Thyroid gland (tissue), 4 donors: ENCODE measurements at regions not wholly inside any gene's neighbourhood (a gene's known extent, or its start where the extent isn't known, plus 50 kb on each side); places are given as distances from the start of the nearest gene placed in this dataset.

ENCODE experiments used
- DNase-seq, 2 donors: peaks; one replicate each; pipeline ENCODE4 v3.0.0-alpha.2; 2019
- H3K27ac ChIP-seq, 3 donors: fragments of 200-600 bp; sonication (generic); 1 replicate in 2 of 3; 2 replicates in 1 of 3; pipeline ENCODE4 v1.5.1; 2016 to 2019; ENCODE audit warnings: mild to moderate bottlenecking in 1 of 3, moderate library complexity in 1 of 3
- H3K27me3 ChIP-seq: fragments of 200-600 bp; sonication (generic); one replicate; pipeline ENCODE4 v1.5.1; 2019
- H3K36me3 ChIP-seq, 2 donors: fragments of 200-600 bp; sonication (generic); one replicate each; pipeline ENCODE4 v1.5.1; 2016 to 2019
- H3K4me1 ChIP-seq, 2 donors: fragments of 200-600 bp; sonication (generic); one replicate each; pipeline ENCODE4 v1.5.1; 2017 to 2019
- H3K4me3 ChIP-seq, 3 donors: fragments of 200-600 bp; sonication (generic); replicated peaks in 1 of 3; 1 replicate in 2 of 3; 2 replicates in 1 of 3; pipeline ENCODE4 v1.5.1; 2016; ENCODE audit warnings: mild to moderate bottlenecking in 1 of 3
- H3K9me3 ChIP-seq: fragments of 200-600 bp; sonication (generic); one replicate; pipeline ENCODE4 v1.5.1; 2017
- CTCF ChIP-seq, 6 experiments: fragments of 200-600 bp in 3 of 6; fragments of 450-650 bp in 3 of 6; sonication (generic) in 3 of 6; IDR thresholded peaks; one replicate each; pipeline ENCODE4 v1.5.1; 2016 to 2019; ENCODE audit warnings: antibody characterized with exemption in 6 of 6, mild to moderate bottlenecking in 2 of 6, inconsistent platforms in 1 of 6, moderate library complexity in 1 of 6
- POLR2A ChIP-seq, 2 donors: fragments of 450-650 bp; IDR thresholded peaks; one replicate each; pipeline ENCODE4 v1.6.1; 2017; ENCODE audit warnings: antibody characterized with exemption in 2 of 2, mild to moderate bottlenecking in 2 of 2, moderate library complexity in 1 of 2
- WGBS, 2 donors: methylation state at CpG; one replicate each; pipeline ENCODE4 v1.1.5; 2017; 5-methylcytosine and 5-hydroxymethylcytosine counted together
- intact Hi-C: fragments of 100-400 bp; cut with DNase I; formaldehyde crosslinking; loops from one replicate; pipeline ENCODE4 v1.15.1; 2023

- 96 to 100% methylated on average over 1 of the region's 1 CpG for WGBS, 2 donors
- Histone ChIP-seq H3K4me1 (peaks cover 8 to 10% of the 10 kb centered on the region in 2 donors), H3K27me3 (no peaks in the 10 kb centered on the region), H3K27ac (no peak overlapping the region), H3K4me3 (no peak overlapping the region), H3K9me3 (no peaks in the 10 kb centered on the region), H3K36me3 (no peaks in the 10 kb centered on the region)
- TF ChIP-seq CTCF (IDR thresholded peaks at IDR 0.05), result no peak
- no peak for TF ChIP-seq POLR2A (IDR thresholded peaks at IDR 0.05)
- intact Hi-C loops, result no loop called here
- no peak for DNase-seq
These were observed 220.0 kb upstream of the TANK start for GRCh38 chr2:160940271-160940670.

DNA sequence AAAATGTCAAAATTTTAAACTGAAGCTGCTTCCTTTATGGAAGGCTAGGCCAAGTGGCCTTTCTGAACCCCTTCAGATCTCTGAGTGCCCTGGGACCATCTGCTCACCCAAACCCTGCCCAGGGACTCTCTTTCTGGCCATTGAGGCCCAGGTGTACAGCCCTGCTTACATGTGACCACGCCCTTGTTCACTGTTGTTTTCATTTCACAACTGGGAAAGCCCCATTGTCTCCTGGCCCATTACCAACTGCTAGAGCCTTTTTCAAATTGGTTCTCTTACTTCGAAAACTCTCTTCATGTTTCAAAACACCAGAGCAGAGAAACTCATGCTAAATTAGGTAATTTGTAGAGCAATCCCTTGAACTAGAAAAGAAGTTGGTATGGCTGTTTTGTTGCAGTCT is 219.5 kb upstream of the TANK start:
- WGBS, 2 donors, result 29 to 34% methylated on average over 2 of the region's 2 CpGs
- no peak for TF ChIP-seq POLR2A (IDR thresholded peaks at IDR 0.05)
- no peak for TF ChIP-seq CTCF (IDR thresholded peaks at IDR 0.05)

DNA sequence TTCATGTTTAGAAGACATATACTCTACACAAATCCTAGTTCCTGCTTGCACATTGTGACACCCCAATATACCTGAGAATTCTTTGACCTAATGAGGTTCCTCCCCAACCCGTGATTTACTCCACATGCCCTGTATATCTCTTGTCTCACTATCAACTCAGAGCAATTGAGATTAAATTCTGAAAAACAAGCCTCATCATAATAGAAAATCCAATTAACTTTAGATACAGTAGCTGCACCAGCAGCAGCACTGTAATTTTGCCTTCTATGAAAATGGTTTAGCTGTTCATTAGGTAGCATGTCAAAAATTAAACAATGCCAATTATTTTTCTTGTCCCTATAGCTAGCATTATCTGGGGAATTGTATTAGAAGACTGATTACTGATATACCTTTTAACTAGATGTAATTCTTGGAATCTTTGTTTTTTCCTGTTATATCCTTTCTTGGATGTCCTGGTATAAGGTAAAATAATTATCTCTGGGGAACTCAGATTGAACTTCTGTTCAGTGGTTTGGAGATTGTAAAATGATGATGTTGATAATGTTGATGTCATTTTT is 218.9 kb upstream of the TANK start:
- TF ChIP-seq CTCF (IDR thresholded peaks at IDR 0.05), result no peak
- TF ChIP-seq POLR2A (IDR thresholded peaks at IDR 0.05), result no peak
- H3K36me3 ChIP-seq, result no peaks in the 10 kb centered on the region
- intact Hi-C loops, result no loop called here
- no peaks in the 10 kb centered on the region for H3K9me3 ChIP-seq
- no peak for DNase-seq
- no peak overlapping the region for H3K27ac ChIP-seq
- H3K27me3 ChIP-seq, result no peaks in the 10 kb centered on the region
- 81 to 91% methylated on average over 1 of the region's 1 CpG for WGBS, 2 donors
- H3K4me1 ChIP-seq, result peaks cover 8 to 10% of the 10 kb centered on the region in 2 donors
- no peak overlapping the region for H3K4me3 ChIP-seq

More for the DNA sequence above, 219.5 kb upstream of the TANK start:
- H3K36me3 ChIP-seq, result no peaks in the 10 kb centered on the region
- intact Hi-C loops, result no loop called here
- H3K4me3 ChIP-seq, result no peak overlapping the region
- no peaks in the 10 kb centered on the region for H3K9me3 ChIP-seq
- peak; percentile 56 to 61 for DNase-seq
- H3K27me3 ChIP-seq, result no peaks in the 10 kb centered on the region
- H3K4me1 ChIP-seq, result peaks cover 8 to 10% of the 10 kb centered on the region in 2 donors
- no peak overlapping the region for H3K27ac ChIP-seq

DNA sequence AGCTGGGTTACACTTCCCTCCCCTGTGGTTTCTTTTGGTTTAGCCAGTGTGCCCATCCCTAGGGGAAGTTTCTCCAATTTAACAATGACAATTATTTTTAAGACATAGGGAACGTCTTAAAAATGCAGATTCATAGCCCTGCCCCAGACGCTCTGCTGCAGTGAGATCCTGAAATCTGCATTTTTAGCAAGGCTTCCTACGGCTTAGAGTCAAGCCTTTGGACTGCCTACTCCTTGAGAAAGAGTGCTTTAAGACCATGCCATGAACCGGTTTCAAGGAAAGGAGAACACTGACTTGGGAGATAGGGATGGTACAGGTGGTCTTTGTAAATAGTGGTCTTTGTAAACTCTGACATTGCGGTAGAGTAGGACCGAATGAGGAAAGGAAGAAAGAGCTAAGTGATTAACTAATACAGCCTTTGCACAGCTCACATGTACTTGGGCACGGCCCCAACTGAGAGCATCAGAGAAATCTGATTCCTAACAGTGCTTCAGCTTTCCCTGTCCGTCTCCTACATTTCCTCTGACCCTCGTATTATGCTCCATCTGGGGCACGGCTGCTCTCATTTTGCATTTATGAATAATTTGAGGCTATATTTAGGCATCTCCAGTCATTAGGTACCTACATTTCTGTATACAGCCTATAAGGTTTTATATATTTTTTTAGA is 217.6 kb upstream of the TANK start:
- H3K4me3 ChIP-seq, result no peak overlapping the region
- no peak overlapping the region for H3K27ac ChIP-seq
- TF ChIP-seq POLR2A (IDR thresholded peaks at IDR 0.05) (no peak), CTCF (IDR thresholded peaks at IDR 0.05) (no peak)
- no peaks in the 10 kb centered on the region for H3K27me3 ChIP-seq
- DNase-seq, result no peak
- H3K4me1 ChIP-seq, result peaks cover 8 to 10% of the 10 kb centered on the region in 2 donors
- H3K36me3 ChIP-seq, result no peaks in the 10 kb centered on the region
- intact Hi-C loops, result no loop called here
- WGBS, 2 donors, result 82 to 83% methylated on average over 10 of the region's 10 CpGs
- H3K9me3 ChIP-seq, result no peaks in the 10 kb centered on the region

DNA sequence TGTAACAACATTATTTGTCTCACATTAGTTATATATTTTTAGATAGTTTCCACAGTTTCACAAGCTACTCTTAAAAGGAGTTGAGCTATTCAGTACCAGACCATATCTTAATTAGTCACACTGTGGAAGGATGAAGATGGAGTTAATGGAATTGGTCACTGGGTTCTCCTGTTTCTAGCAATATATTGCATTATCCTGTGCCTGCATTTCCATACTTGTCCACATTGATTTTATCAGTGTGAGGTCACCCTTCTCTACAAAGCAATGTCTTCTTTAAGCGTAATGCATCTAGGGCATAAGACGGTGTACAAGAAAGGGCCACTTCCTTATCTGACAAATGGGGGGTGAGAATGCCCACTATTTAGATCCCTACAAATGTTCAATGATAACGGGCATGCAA is 216.8 kb upstream of the TANK start:
- no peaks in the 10 kb centered on the region for H3K9me3 ChIP-seq
- peaks cover 8 to 10% of the 10 kb centered on the region in 2 donors for H3K4me1 ChIP-seq
- intact Hi-C loops, result no loop called here

More for the DNA sequence above, 216.8 kb upstream of the TANK start:
- H3K27ac ChIP-seq, result no peak overlapping the region
- DNase-seq, result no peak
- 95 to 98% methylated on average over 3 of the region's 3 CpGs for WGBS, 2 donors
- TF ChIP-seq POLR2A (IDR thresholded peaks at IDR 0.05) (no peak), CTCF (IDR thresholded peaks at IDR 0.05) (no peak)
- no peaks in the 10 kb centered on the region for H3K36me3 ChIP-seq
- H3K27me3 ChIP-seq, result no peaks in the 10 kb centered on the region
- no peak overlapping the region for H3K4me3 ChIP-seq
